Activated CD8-positive, alpha-beta memory T cell treated with anti-CD3 and anti-CD28 coated beads for 36 hours (primary cell): ENCODE measurements at regions not wholly inside any gene's neighbourhood (a gene's known extent, or its start where the extent isn't known, plus 50 kb on each side); places are given as distances from the start of the nearest gene placed in this dataset.
"Not testable (repeated sequence)": the region's sequence is repeated elsewhere in the genome, so short reads cannot be mapped to it uniquely, and the experiment has no call there.

Source experiments
- CTCF ChIA-PET: fragments of 350-600 bp; sonication (Branson Sonifier 250); formaldehyde crosslinking; loops from one replicate; lab custom pipeline; 2021; ENCODE audit warnings: antibody characterized with exemption; lab: Charles Lee
- POLR2A ChIA-PET: fragments of 350-600 bp; sonication (Branson Sonifier 250); formaldehyde crosslinking; loops from one replicate; lab custom pipeline; 2021; ENCODE audit warnings: antibody characterized with exemption; lab: Charles Lee

DNA sequence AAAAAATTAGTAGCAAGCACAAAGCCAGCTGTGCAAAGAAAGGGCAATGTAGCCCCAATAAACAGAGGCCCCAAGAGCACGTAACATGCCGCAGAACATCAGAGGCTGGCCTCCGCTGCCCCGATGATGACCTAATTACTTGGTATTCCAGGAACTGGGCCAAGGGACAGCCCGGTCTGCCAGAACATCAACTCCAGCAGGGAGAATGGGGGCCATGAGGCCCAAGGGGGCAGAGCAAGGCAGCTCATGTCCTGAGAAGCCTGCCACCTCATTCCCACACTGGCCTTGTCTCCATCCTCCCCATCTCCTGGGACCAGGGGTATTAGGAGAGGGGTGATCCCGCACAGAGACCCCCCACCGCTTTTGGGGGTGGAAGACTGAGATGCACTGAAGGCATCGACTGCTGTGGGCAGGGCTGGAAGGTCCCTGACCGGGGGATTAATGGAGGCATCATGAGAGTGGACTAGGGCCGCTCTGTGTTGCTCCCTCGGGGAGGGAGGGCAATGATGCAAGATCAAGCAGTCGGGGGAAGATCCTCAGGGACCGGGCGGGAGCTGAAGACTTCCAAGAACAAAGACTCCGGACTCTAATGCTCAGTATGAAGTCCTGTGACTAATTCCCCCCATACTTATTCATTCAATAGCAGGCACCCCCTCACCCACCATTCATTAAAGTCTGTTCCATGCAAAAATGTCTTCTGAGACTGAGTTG is 192.3 kb downstream of the BCL2L11 start:
- CTCF ChIA-PET, POLR2A ChIA-PET: not testable (repeated sequence)

DNA sequence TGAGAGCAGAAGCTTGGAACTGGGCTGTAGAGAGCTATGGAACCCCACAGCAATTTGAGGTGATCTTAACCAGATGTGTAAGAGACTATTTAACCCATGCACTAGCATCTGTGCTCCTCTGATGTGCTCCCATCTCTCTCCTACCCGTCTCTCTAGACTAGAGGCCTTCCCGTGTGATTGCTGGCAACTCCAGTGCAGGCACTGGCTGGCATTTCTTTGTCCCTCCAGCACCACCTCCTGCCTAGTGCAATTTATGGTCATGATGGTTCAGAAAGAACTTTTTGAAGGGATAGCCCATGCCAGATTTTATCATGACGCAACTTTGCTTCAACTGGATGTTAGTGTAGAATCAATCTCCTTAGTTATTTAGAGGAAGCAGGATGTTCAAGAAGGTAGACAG is 193.0 kb downstream of the BCL2L11 start:
- POLR2A ChIA-PET, CTCF ChIA-PET: not testable (repeated sequence)

DNA sequence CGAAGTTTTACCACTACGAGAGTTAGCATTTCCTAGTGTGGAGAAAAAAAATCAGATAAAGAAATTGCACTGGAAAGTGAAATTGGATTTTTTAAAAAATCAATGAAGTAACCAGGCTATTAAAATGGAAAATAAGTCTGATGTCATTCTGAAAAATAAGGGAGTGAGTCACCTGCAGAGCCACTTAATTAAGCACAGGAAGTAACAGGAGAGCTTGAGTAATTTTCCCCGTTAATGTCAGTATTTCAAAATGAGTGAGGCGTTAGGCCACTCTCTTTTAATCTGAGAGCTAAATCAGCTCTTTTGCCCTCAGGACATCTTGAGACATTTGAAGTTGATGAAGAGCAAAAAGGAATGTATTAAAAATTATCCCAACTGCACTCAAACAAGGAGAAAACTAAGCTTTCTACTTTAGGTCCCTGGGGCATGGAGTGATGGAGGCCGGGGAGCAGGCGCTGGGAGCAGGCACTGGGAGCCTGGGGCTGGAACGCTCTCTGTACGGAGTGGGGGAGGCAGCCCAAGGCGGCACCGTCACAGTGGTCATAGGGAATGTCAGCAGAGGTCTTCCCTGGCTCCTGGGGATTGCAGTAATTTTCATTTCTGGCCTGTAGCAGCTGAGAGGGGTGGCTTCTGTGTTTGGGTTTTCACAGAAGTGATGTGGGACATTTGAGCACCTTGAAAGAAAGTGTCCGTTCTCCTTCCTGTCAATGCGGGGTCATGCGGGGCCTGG is 194.6 kb downstream of the BCL2L11 start:
- POLR2A ChIA-PET, CTCF ChIA-PET: not testable (repeated sequence)

DNA sequence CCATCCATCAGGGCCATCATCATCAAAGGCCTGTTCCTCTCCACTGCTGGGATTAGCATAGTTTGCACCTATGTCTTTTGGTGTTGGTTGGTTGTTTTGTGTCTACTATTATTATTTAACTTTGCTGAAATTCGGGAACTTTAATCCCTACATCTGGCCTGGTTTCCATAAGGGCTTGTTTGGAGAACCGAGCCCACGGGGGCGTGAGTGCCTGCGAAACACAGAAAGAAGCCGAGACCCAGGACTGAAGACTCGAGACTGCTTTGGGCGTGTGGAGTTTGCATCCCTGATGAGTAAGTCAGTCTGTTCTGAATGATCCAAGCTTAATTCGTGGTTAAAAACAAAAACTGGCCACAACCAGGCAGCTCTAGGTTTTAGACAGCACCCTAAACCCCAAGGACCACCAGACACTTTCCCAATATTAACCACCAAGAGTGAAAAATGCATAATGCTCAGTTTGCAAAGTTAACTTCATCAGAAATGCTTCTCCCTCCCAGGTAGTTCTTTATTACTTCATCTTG is 195.6 kb downstream of the BCL2L11 start:
- POLR2A ChIA-PET, CTCF ChIA-PET: not testable (repeated sequence)

DNA sequence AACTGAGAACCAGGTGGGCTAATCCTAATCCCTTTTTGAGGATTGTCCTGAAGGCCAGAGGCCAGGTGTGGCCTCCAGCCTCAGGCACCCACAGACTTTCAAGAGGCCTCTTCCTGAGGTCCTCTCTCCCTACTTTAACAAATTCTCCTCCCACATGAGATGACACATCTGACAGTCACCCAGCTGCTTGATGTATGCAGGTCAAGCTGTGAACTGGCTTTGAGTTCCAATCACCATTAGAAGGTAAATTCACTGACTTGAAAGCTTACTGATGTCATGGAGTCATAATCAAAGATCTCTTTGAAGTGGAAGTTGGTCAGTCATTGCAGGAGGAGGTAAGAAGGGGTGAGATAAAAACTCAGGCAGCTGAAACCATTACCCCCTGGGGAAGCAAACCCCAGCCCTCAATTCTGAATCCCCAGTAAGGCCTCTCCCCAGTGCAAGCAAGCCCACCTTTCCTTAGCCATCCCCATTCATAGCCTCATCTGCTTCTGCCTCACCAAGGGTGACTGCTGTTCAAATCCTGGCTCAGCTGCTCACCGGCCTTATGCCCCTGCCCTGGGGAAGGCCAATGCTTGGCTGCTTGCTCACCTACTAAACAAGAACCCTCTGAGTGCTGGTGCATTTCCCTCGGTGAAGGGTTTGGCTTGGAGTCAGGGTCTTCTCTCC is 196.3 kb downstream of the BCL2L11 start:
- POLR2A ChIA-PET, CTCF ChIA-PET: not testable (repeated sequence)

DNA sequence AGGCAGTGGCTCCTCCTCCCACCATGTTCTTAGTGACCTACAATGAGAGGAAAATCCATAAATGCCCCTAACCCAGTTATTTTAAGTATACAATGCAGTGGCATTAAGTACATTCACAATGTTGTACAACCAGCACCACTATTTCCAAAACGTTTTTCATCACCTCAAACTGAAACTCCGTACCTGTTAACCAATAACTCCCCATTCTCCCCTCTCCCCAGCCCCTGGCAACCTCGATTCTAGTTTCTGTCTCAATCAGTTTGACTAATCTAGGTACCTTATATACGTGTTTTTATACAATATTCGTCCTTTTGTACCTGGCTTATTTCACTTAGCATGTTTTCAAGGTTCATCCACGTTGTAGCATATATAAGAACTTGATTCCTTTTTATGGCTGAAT is 198.8 kb downstream of the BCL2L11 start:
- POLR2A ChIA-PET, CTCF ChIA-PET: not testable (repeated sequence)

DNA sequence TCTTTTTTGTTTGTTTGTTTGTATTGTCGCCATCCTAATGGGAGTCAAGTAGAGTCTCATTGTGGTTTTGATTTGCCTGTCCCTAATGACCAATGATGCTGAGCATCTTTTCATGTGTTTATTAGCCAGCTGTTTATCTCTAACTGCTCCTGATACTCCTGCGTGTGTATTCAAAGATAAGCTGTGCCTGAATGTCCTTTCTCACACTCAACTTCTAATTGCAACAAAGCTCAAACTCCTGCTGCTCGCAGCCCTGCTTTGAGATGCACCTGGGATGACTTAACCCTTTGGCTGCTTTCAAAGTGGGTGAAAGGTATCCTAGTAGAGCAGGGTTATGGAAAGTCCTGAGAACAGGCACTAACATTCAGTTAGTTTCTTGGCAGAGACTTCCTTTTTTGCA is 199.6 kb downstream of the BCL2L11 start:
- CTCF ChIA-PET, POLR2A ChIA-PET: not testable (repeated sequence)

DNA sequence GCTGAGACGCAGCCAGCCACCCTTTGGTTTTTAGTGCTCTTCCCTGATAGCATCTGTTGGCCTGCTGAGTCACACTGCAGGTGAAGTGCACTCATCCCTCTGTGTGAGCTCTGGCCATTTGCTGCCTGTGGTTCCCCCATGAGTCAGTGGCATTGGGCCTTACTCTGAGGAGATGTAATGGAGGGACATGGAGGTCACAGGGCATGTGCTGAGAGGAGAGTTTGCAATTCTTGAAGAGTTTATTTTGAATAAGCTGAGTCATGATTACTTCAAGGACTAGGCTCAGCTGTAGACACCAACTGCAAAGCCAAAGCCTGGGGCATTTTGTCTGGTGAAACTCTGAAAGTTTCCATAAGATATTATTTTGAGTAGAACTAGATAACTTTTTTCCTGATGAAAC is 200.3 kb downstream of the BCL2L11 start:
- CTCF ChIA-PET, POLR2A ChIA-PET: not testable (repeated sequence)

DNA sequence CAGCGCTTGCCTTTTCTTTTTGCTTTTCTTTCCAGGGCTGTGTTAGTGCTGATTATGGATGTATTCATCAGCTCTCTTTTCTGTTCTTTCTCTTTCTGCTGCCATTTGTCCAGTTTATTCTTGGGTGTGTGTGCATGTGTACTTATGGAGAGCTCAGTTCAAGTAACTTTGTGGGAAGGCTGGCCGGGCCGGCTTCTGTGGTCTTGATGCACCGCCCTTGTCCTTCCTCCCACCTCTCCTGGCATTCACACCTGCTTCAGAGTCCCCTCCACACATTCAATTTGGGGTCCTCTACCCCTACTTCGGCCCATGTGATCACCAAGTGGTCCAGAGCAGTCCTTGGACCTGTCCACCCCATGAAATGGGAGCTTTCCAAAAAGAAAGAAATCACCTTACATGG is 202.7 kb downstream of the BCL2L11 start:
- POLR2A ChIA-PET, CTCF ChIA-PET: not testable (repeated sequence)

DNA sequence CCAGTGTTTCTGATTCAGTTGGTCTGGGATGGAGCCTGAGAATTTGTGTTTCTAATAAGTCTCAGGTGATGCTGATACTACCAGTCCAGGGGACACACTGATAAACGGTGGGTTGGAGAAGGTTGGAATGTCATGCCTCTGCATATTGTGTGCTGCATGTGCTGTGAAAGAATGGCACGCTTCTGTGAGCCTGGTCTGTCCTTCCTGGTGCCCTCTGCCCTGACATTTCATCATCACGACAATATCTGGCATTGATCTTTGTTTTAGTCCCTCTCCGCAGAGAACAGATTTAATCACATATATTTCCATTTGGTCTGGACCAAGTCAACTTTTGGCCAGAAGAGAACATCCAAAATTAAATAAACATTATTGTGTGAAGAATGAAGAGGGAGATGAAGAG is 207.0 kb downstream of the BCL2L11 start:
- CTCF ChIA-PET, POLR2A ChIA-PET: not testable (repeated sequence)

DNA sequence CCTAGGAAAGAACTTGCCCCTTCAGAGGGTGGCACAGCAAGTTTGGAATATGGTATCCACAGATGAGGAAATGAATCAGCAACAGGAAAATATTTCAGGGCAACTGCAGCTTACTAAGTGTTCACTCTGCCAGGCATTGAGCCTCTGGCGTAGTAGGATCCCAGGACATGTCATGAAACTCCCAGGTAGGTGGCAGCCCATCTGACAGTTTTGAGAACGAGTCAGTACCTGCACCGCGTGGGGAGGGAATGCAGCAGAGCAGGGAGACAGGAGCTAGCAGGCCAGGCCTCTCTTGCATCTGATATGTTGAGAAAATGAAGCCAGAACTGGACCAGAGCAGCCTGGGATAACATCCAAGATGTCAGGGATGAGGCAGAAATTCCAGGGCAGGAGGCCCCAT is 208.6 kb downstream of the BCL2L11 start:
- CTCF ChIA-PET, POLR2A ChIA-PET: not testable (repeated sequence)

DNA sequence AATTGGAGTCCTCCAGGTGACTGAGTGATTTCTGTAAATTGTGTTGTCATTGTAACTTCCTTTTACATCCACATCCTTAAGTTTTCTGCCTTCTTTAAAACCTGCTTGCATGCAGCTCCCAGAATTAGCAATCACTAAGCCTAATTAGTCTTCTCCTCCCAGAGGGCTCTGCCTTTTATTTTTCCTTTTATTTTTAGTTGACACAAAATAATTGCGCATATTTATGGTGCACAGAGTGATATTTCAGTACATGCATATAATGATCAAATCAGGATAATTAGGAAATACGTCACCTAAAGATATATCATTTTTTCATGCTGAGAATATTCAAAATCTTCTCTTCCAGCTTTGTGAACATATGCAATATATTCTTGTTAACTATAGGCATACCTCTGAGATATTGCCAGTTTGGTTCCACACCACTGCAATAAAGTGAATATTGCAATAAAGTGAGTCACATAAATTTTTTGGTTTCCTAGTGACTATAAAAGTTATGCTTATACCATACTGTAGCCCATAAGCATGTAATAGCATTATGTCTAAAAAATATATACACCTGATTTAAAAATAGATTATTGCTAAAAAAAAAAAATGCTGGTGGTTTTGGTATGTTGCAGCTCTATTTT is 210.5 kb downstream of the BCL2L11 start:
- CTCF ChIA-PET, POLR2A ChIA-PET: not testable (repeated sequence)

DNA sequence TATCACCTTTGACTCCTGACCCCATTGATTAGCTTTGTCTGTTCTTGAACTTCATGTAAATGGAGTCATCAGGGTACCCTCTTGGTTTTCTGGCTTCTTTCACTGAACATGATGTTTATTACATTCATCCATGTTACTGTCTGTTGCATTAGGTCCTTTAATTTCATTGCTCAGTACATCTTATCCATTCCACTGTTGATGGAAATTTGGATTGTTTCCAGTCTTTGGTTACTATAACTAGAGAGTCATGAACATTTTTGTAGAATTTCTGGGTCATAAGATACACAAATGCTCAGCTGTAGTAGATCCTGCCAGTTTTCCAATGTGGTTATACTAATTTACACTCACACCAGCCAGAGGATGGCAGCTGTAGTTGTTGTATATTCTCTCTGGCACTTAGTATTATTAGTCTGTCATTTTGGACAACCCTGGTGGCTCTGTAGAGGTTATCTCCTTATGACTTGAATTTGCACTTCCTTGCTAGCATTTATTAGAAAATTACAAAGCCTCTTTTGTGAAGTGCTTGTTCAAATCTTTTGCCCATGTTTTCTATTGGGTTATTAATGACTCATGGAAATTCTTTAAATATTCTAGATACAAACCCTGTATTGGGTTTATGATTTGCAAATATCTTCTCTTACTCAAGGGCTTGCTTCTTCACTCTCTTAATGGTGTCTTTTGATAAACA is 214.7 kb downstream of the BCL2L11 start:
- CTCF ChIA-PET, POLR2A ChIA-PET: not testable (repeated sequence)

DNA sequence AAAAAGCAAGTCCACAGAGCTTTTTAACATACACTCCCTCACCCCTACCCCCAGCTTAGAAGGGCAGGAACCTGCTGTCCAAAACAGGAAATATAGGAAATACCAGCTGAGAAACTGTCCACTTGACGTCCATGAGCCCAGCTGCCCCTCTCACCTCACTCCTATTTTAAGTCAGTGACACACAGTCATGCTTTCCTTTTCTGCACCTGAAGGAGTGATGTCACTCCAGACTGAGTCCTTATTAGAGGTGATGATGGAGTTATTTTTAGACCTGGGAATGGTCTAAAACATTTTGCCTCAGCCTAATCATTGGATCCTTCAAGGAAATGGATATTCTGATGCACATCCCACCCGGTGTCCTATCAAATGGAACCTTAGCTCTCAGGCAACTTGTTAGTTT is 217.8 kb downstream of the BCL2L11 start:
- POLR2A ChIA-PET, CTCF ChIA-PET: not testable (repeated sequence)

DNA sequence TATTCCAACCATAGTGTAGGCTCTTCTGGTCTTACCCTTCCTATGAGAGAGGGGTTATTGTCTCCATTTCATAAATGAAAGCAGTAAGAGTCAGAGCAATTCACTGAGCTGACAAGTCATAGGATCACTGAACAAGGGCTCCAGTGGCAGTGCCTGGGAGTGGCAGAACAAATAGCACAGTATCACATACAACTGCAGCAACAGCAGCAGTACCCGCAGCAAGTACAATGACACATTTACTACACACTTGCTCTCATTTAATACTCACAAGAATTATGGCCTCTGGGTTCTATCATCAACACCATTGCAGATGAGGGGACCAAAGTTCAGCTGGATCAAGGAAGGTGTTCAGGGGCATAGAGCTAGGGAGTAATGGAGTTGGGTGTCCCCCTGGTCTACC is 218.8 kb downstream of the BCL2L11 start:
- CTCF ChIA-PET, POLR2A ChIA-PET: not testable (repeated sequence)

DNA sequence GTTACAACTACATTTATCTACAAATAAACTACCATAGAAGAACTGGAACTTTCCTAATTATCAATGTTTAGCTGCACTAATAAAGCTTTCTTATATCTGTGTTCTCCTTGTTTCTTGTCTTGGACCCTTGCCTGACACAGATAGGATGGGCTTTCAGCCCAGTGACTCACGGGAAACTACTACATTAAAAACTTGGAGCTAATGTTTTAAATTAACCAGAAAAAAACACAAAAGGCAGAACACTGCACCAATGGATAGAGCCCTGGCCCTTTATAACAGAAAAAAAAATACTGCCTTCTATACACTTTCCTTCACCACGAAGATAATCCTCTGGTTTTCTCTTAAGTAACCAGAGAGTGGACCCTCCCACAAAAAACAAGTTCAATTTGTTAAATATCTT is 223.9 kb downstream of the BCL2L11 start:
- POLR2A ChIA-PET, CTCF ChIA-PET: not testable (repeated sequence)

DNA sequence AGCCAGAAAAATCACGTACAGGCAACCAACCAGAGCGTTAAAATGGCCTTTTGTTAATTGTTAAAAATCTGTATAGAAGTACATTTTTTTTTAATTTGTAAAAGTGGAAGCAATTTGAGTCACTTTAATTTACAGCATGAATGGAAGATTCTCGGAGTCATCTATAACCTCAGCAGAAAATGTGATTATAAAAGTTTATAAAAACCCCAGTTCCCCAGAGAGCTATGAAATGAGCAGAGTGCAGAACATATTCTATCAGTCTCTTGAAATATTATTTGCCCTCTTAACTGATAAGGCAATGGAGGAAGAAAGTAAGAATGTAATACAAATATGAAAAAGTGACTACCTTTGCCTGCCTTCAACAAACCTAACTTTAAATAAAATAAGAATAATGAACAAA is 224.7 kb downstream of the BCL2L11 start:
- CTCF ChIA-PET, POLR2A ChIA-PET: not testable (repeated sequence)

DNA sequence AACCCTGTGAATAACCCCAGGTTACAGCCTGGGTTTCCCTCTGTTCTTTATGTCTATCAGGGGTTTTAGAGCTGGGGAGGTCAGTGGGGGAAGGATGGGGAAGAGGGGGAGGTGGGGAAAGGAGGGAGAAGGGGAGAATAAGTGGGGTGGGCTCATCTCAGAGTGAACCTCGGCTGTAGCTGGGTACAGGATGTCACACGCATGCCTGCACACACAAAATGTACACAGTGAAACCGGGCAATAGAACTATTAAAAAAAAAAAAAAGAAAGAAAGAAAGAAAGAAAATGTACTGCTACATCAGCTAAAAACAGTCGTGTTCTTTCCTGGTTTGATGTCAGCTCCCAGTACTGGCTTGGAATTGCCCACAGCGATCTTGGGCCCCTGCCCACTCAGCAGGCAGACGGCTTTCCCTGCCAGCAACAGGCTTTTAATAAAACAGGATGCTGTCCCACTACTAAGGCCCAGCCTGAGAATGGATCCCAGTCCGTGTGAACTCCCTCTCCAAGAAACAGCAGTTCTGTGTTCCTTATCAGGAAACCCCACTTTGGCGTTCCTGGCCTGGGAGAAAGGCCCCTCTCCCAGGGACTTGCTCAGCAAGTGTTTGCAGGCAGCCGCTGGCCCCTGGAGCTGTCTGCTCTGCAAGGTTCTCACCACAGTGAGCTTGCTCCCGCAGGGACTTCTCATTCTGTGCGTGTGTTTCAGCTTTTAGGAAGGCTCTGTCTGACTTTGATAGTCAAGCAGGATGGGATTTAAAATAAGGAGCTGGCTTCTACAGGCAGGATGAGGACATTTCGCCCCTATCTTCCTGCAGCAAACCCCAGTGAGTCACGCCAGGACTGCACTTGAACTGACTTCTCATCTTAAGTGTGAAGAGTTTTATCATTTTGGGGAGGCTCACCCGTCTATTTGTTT is 225.6 kb downstream of the BCL2L11 start:
- CTCF ChIA-PET, POLR2A ChIA-PET: not testable (repeated sequence)

DNA sequence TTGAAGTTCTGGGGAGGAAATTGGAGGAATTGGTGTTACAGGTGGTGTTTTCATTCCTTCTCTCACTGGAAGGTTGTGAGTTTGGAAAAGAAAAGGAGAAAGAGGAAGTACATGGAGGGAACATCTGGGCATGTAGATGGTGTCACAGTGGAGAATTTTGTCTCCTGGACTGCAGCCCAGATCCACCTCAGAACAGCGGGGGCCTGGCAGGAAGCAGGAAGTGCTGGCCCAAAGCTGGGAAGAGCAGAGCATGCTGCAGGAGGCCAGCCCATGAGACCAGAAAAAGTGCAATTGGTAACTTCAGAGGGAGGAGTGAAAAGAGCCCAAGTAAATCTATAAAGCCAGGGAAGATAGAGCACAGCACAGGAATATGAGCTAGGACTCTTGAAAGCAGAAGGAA is 227.0 kb downstream of the BCL2L11 start:
- POLR2A ChIA-PET, CTCF ChIA-PET: not testable (repeated sequence)
